HepG2 (cell line): ENCODE measurements at regions not wholly inside any gene's neighbourhood (a gene's known extent, or its start where the extent isn't known, plus 50 kb on each side); places are given as distances from the start of the nearest gene placed in this dataset.
A peak's percentile ranks its signal among the peaks of the same experiment; 100 is the strongest.

Experiments
- ATAC-seq: fragments of 200-7000 bp; cut with Tn5 transposase; 3 replicates; pipeline ENCODE4 v1.9.1; 2020; ENCODE audit warnings: mild to moderate bottlenecking, moderate library complexity
- BruUV-seq: library from RNA; stranded (reverse); fragments of 400-500 nt; replicated peaks from 2 replicates; lab custom pipeline; 2021; lab: Mats Ljungman, UMichigan
- CTCF ChIA-PET: fragments of 300-600 bp; formaldehyde crosslinking; extraction: SDS; loops from one replicate; lab custom pipeline; 2021; ENCODE audit warnings: low total read pairs, inconsistent platforms, low intra/inter-chr PET ratio; lab: Yijun Ruan, JAX
- POLR2A ChIA-PET: fragments of 350-600 bp; sonication (Branson Sonifier 250); formaldehyde crosslinking; loops from one replicate; lab custom pipeline; 2020; ENCODE audit warnings: antibody characterized with exemption, inconsistent platforms; lab: Yijun Ruan, JAX
- DNase-seq: peaks from one replicate; pipeline ENCODE4 v3.0.0-alpha.2; 2015; ENCODE audit warnings: low spot score
- FAIRE-seq: peaks from 3 replicates; lab custom pipeline; 2011; peaks lifted over from hg19 to GRCh38; lab: Jason Lieb, UNC
- H2AFZ ChIP-seq: one replicate; pipeline ENCODE4 v1.6.1; 2011; ENCODE audit warnings: low read length, inconsistent platforms
- H3K27ac ChIP-seq: fragments of 300-600 bp; 3 replicates; pipeline ENCODE4 v1.8.0; 2011; ENCODE audit warnings: mixed run types, mild to moderate bottlenecking, mixed read lengths, low read length, inconsistent platforms; ENCODE audit not compliant: insufficient read depth; ENCODE audit errors: extremely low read length
- H3K27me3 ChIP-seq, 2 experiments: fragments of 200-600 bp in 1 of 2; 2 replicates in 1 of 2; 3 replicates in 1 of 2; pipeline versions ENCODE4 v1.6.0 to v1.8.0; 2011; ENCODE audit warnings: low read length in 2 of 2, mild to moderate bottlenecking in 2 of 2, moderate library complexity in 2 of 2, inconsistent platforms in 1 of 2; ENCODE audit not compliant: insufficient read depth in 2 of 2, control insufficient read depth in 1 of 2
- H3K36me3 ChIP-seq, 2 experiments: fragments of 200-600 bp in 1 of 2; replicated peaks in 1 of 2; 2 replicates in 1 of 2; 3 replicates in 1 of 2; pipeline versions ENCODE4 v1.5.1 to v1.8.0; 2011; ENCODE audit warnings: low read length in 2 of 2, inconsistent platforms in 1 of 2; ENCODE audit not compliant: insufficient read depth in 2 of 2, control insufficient read depth in 1 of 2
- H3K4me1 ChIP-seq: 2 replicates; pipeline ENCODE4 v1.5.1; 2012; ENCODE audit warnings: low read length, inconsistent platforms; ENCODE audit not compliant: insufficient read depth
- H3K4me2 ChIP-seq: 2 replicates; pipeline ENCODE4 v1.6.0; 2011; ENCODE audit warnings: low read depth, low read length, inconsistent platforms
- H3K4me3 ChIP-seq, 3 experiments: fragments of 200-600 bp in 1 of 3; sonication (generic), shearing (Covaris generic) in 1 of 3; replicated peaks in 1 of 3; 2 replicates each; pipeline ENCODE4 v1.5.1; 2011 to 2016; ENCODE audit warnings: low read length in 3 of 3, inconsistent platforms in 2 of 3, low read depth in 2 of 3, mild to moderate bottlenecking in 2 of 3, control low read depth in 1 of 3, mixed read lengths in 1 of 3; ENCODE audit not compliant: insufficient read depth in 1 of 3
- H3K79me2 ChIP-seq: one replicate; pipeline ENCODE4 v1.6.1; 2011; ENCODE audit warnings: low read length, inconsistent platforms; ENCODE audit not compliant: insufficient read depth
- H3K9ac ChIP-seq: 2 replicates; pipeline ENCODE4 v1.6.0; 2011; ENCODE audit warnings: mild to moderate bottlenecking, low read depth, low read length, inconsistent platforms; ENCODE audit not compliant: insufficient read depth
- H3K9me3 ChIP-seq: 2 replicates; pipeline ENCODE4 v1.5.1; 2012; ENCODE audit warnings: mild to moderate bottlenecking, low read length
- H4K20me1 ChIP-seq: 2 replicates; pipeline ENCODE4 v1.6.0; 2011; ENCODE audit warnings: inconsistent platforms, mild to moderate bottlenecking, low read length, moderate library complexity; ENCODE audit not compliant: insufficient read depth
- CTCF ChIP-seq: sonication (generic); formaldehyde crosslinking; IDR thresholded peaks from 2 replicates; pipeline ENCODE4 v1.5.0; 2020; ENCODE audit warnings: mild to moderate bottlenecking, missing genetic modification reagents, moderate library complexity
- EZH2 ChIP-seq: conservative IDR thresholded peaks from 2 replicates; pipeline ENCODE4 v1.6.1; 2012; ENCODE audit warnings: mild to moderate bottlenecking, low read depth, low read length, moderate library complexity
- SMC3 ChIP-seq: IDR thresholded peaks from 2 replicates; pipeline ENCODE4 v1.6.1; 2011; ENCODE audit warnings: low read length, improper control_type of control experiment
- STAG1 ChIP-seq: sonication (generic); formaldehyde crosslinking; IDR thresholded peaks from 2 replicates; pipeline ENCODE4 v1.4.0; 2020; ENCODE audit warnings: missing genetic modification reagents
- WGBS: methylation state at CpG from one replicate; pipeline ENCODE4 v1.1.6; 2017; ENCODE audit warnings: low lambda C conversion rate; 5-methylcytosine and 5-hydroxymethylcytosine counted together
- in situ Hi-C: cut with HindIII; loops from 2 replicates; pipeline ENCODE4 v1.10.0; 2017; ENCODE audit warnings: low pct_unique_long_range_greater_than_20kb; ENCODE audit not compliant: extremely low pct_ligation_motif_present
- intact Hi-C: fragments of 100-400 bp; cut with micrococcal nuclease; formaldehyde crosslinking; loops from one replicate; pipeline ENCODE4 v1.10.0; 2022; ENCODE audit not compliant: unreplicated experiment
- TF ChIP-seq, protein P1 (sequence below), 2 experiments: sonication (generic) in 1 of 2; formaldehyde crosslinking in 1 of 2; IDR thresholded peaks; 2 replicates each; pipeline versions ENCODE4 v1.6.1 to v1.9.0; 2014 to 2022; ENCODE audit warnings: antibody characterized with exemption in 1 of 2, borderline replicate concordance in 1 of 2, inconsistent platforms in 1 of 2, low read depth in 1 of 2, missing genetic modification reagents in 1 of 2

DNA sequence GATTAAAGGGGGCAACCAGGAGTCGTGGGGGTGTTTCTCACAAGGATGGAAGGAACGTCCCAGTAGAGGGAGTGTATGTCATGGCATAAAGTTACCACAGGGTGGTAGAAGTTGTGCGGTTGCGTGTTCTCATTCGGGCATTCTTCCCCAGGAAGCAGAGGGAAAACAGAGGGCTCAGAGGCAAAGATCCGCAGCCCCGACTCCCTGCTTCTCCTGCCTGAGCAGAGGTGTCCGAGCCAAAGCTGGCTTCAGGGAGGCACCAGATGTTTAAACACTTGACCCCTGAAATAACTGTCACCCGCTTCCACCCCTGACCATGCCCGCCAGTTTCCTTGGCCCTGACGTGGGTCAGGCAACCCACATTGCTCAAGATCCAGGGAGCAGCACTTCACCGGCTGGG, 83.7 kb downstream of the EN1 start:
- Histone ChIP-seq H4K20me1 (no peaks in the 10 kb centered on the region), H3K27ac (no peak overlapping the region), H3K4me3 (no peak overlapping the region), H3K9me3 (no peaks in the 10 kb centered on the region), H3K27me3 (peaks cover 0 to 16% of the 10 kb centered on the region in 2 experiments; a peak in 3 of 5 replicates), H3K36me3 (no peaks in the 10 kb centered on the region), H3K9ac (no peak overlapping the region), H3K4me2 (no peak overlapping the region), H3K4me1 (no peaks in the 10 kb centered on the region), H2AFZ (no peak overlapping the region), H3K79me2 (no peaks in the 10 kb centered on the region)
- DNase-seq: peak; percentile 8
- ChIA-PET POLR2A (no interaction called here), CTCF (interaction anchor here (1.3 kb wide), 1 partner anchor 101 kb away, joined by 3 read pairs; no protein-coding TSS in a partner anchor)
- TF ChIP-seq SMC3 (peak; percentile 35; the same call in 1 of the 2 replicates), CTCF (CRISPR knock-in tag) (peak; percentile 29), STAG1 (peak; percentile 40), EZH2 (0 out of 2 replicates have a peak, but pooled peaks have one; percentile 59)
- TF ChIP-seq, protein P1, sequence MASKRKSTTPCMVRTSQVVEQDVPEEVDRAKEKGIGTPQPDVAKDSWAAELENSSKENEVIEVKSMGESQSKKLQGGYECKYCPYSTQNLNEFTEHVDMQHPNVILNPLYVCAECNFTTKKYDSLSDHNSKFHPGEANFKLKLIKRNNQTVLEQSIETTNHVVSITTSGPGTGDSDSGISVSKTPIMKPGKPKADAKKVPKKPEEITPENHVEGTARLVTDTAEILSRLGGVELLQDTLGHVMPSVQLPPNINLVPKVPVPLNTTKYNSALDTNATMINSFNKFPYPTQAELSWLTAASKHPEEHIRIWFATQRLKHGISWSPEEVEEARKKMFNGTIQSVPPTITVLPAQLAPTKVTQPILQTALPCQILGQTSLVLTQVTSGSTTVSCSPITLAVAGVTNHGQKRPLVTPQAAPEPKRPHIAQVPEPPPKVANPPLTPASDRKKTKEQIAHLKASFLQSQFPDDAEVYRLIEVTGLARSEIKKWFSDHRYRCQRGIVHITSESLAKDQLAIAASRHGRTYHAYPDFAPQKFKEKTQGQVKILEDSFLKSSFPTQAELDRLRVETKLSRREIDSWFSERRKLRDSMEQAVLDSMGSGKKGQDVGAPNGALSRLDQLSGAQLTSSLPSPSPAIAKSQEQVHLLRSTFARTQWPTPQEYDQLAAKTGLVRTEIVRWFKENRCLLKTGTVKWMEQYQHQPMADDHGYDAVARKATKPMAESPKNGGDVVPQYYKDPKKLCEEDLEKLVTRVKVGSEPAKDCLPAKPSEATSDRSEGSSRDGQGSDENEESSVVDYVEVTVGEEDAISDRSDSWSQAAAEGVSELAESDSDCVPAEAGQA (IDR thresholded peaks at IDR 0.05; ENCODE audit: low read depth): no peak
- TF ChIP-seq, protein P1 (CRISPR knock-in tag; IDR thresholded peaks at IDR 0.05; ENCODE audit: borderline replicate concordance): no peak
- BruUV-seq: no TSS peak
- 19% methylated on average over 9 of the region's 12 CpGs for WGBS
- no peak for FAIRE-seq
- in situ Hi-C loops: no loop called here
- intact Hi-C loops: loop anchor here (2.0 kb wide), 1 partner anchor 91 kb away; no protein-coding TSS in a partner anchor
- ATAC-seq: peak; percentile 95
